GM12878 (cell line): ENCODE measurements at regions not wholly inside any gene's neighbourhood (a gene's known extent, or its start where the extent isn't known, plus 50 kb on each side); places are given as distances from the start of the nearest gene placed in this dataset.

Source experiments
- DPF2 ChIP-seq: fragments of 450-650 bp; IDR thresholded peaks from 2 replicates; pipeline ENCODE4 v1.6.1; 2017; ENCODE audit warnings: mild to moderate bottlenecking
- EZH2 ChIP-seq: IDR thresholded peaks from 2 replicates; pipeline ENCODE4 v1.6.1; 2012; ENCODE audit warnings: low read depth, mild to moderate bottlenecking, control low read depth, inconsistent platforms, low read length, borderline replicate concordance; ENCODE audit not compliant: control insufficient read depth
- FOXM1 ChIP-seq: IDR thresholded peaks from 2 replicates; pipeline ENCODE4 v1.6.1; 2012; ENCODE audit warnings: low read depth, mild to moderate bottlenecking, inconsistent platforms, low read length, moderate library complexity
- HDAC6 ChIP-seq: fragments of 200-600 bp; sonication (generic); IDR thresholded peaks from one replicate; pipeline ENCODE4 v1.8.0; 2017; ENCODE audit warnings: antibody characterized with exemption; ENCODE audit not compliant: unreplicated experiment
- IKZF1 ChIP-seq: fragments of 450-650 bp; conservative IDR thresholded peaks from 2 replicates; pipeline ENCODE4 v1.6.1; 2017; ENCODE audit warnings: antibody characterized with exemption, mild to moderate bottlenecking
- NFYB ChIP-seq: IDR thresholded peaks from 2 replicates; pipeline ENCODE4 v1.6.1; 2011; ENCODE audit warnings: low read depth, mild to moderate bottlenecking, low read length, improper control_type of control experiment, moderate library complexity; ENCODE audit not compliant: insufficient read depth
- RFX5 ChIP-seq: IDR thresholded peaks from 2 replicates; pipeline ENCODE4 v1.6.1; 2011; ENCODE audit warnings: low read depth, low read length, improper control_type of control experiment
- SUZ12 ChIP-seq: fragments of 200-600 bp; sonication (generic); IDR thresholded peaks from one replicate; pipeline ENCODE4 v1.6.1; 2018; ENCODE audit warnings: antibody characterized with exemption, mild to moderate bottlenecking; ENCODE audit not compliant: unreplicated experiment
- YY1 ChIP-seq: IDR thresholded peaks from 2 replicates; pipeline ENCODE4 v1.6.1; 2011; ENCODE audit warnings: low read depth, mild to moderate bottlenecking, low read length
- TF ChIP-seq, protein P1 (sequence below), 3 experiments: IDR thresholded peaks in 2 of 3; conservative IDR thresholded peaks in 1 of 3; 2 replicates each; pipeline ENCODE4 v1.5.1; 2011; ENCODE audit warnings: low read depth in 3 of 3, low read length in 3 of 3, mild to moderate bottlenecking in 3 of 3, control low read depth in 2 of 3, moderate library complexity in 2 of 3, inconsistent platforms in 1 of 3, mixed read lengths in 1 of 3; ENCODE audit not compliant: control insufficient read depth in 2 of 3, insufficient read depth in 1 of 3; ENCODE audit errors: extremely low read depth in 1 of 3

GRCh38 chr12:114992443-114992842 is 308.5 kb upstream of the TBX3 start:
- TF ChIP-seq, protein P1, sequence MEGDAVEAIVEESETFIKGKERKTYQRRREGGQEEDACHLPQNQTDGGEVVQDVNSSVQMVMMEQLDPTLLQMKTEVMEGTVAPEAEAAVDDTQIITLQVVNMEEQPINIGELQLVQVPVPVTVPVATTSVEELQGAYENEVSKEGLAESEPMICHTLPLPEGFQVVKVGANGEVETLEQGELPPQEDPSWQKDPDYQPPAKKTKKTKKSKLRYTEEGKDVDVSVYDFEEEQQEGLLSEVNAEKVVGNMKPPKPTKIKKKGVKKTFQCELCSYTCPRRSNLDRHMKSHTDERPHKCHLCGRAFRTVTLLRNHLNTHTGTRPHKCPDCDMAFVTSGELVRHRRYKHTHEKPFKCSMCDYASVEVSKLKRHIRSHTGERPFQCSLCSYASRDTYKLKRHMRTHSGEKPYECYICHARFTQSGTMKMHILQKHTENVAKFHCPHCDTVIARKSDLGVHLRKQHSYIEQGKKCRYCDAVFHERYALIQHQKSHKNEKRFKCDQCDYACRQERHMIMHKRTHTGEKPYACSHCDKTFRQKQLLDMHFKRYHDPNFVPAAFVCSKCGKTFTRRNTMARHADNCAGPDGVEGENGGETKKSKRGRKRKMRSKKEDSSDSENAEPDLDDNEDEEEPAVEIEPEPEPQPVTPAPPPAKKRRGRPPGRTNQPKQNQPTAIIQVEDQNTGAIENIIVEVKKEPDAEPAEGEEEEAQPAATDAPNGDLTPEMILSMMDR (IDR thresholded peaks at IDR 0.05 in 2 of 3, conservative IDR thresholded peaks at IDR 0.05 in 1 of 3; ENCODE audit: control insufficient read depth in 2 of 3, extremely low read depth in 1 of 3, insufficient read depth in 1 of 3, low read depth in 3 of 3, low read length in 3 of 3): no peak
- TF ChIP-seq SUZ12: no peak
- no peak for TF ChIP-seq DPF2
- TF ChIP-seq FOXM1: no peak
- no peak for TF ChIP-seq RFX5
- TF ChIP-seq NFYB: no peak
- no peak for TF ChIP-seq HDAC6
- no peak for TF ChIP-seq YY1
- TF ChIP-seq EZH2: no peak
- no peak for TF ChIP-seq IKZF1
